ENCODE measurements at regions not wholly inside any gene's neighbourhood (a gene's known extent, or its start where the extent isn't known, plus 50 kb on each side); places are given as distances from the start of the nearest gene placed in this dataset.

- no peak overlapping the region for H3K4me3 ChIP-seq (ENCODE audit: low read depth, low read length)
- no peak for DNase-seq (ENCODE audit: low read depth)
- TF ChIP-seq CTCF (IDR thresholded peaks at IDR 0.05; ENCODE audit: insufficient read depth, low read depth, low read length, missing control alignments), result no peak
Measured at GRCh38 chrX:100478714-100479306, 68.7 kb upstream of the PCDH19 start.

GRCh38 chrX:100477958-100478357 is 67.9 kb upstream of the PCDH19 start:
- no peak for TF ChIP-seq CTCF (IDR thresholded peaks at IDR 0.05; ENCODE audit: insufficient read depth, low read depth, low read length, missing control alignments)
- H3K4me3 ChIP-seq (ENCODE audit: low read depth, low read length), result no peak overlapping the region
- no peak for DNase-seq (ENCODE audit: low read depth)

- no peak for TF ChIP-seq CTCF (IDR thresholded peaks at IDR 0.05; ENCODE audit: insufficient read depth, low read depth, low read length, missing control alignments)
- DNase-seq (ENCODE audit: low read depth), result no peak
- H3K4me3 ChIP-seq (ENCODE audit: low read depth, low read length), result no peak overlapping the region
Measured at GRCh38 chrX:100477467-100477866, 67.4 kb upstream of the PCDH19 start.

Data from GM12865 (cell line).